ENCODE measurements at regions not wholly inside any gene's neighbourhood (a gene's known extent, or its start where the extent isn't known, plus 50 kb on each side); places are given as distances from the start of the nearest gene placed in this dataset.
"Not testable (repeated sequence)": the region's sequence is repeated elsewhere in the genome, so short reads cannot be mapped to it uniquely, and the experiment has no call there.

- H3K36me3 Mint-ChIP-seq (ENCODE audit: low read depth) = no peaks in the 10 kb centered on the region
- H3K4me3 Mint-ChIP-seq = no peak overlapping the region
- no peaks in the 10 kb centered on the region for H3K4me1 Mint-ChIP-seq (ENCODE audit: low read depth)
- no peak overlapping the region for H3K27ac Mint-ChIP-seq
- no peak for DNase-seq
- no peaks in the 10 kb centered on the region for H3K9me3 Mint-ChIP-seq
- H3K27me3 Mint-ChIP-seq = no peaks in the 10 kb centered on the region
Observed at GRCh38 chr12:38160318-38161122, 156.1 kb upstream of the ALG10B start.

DNA sequence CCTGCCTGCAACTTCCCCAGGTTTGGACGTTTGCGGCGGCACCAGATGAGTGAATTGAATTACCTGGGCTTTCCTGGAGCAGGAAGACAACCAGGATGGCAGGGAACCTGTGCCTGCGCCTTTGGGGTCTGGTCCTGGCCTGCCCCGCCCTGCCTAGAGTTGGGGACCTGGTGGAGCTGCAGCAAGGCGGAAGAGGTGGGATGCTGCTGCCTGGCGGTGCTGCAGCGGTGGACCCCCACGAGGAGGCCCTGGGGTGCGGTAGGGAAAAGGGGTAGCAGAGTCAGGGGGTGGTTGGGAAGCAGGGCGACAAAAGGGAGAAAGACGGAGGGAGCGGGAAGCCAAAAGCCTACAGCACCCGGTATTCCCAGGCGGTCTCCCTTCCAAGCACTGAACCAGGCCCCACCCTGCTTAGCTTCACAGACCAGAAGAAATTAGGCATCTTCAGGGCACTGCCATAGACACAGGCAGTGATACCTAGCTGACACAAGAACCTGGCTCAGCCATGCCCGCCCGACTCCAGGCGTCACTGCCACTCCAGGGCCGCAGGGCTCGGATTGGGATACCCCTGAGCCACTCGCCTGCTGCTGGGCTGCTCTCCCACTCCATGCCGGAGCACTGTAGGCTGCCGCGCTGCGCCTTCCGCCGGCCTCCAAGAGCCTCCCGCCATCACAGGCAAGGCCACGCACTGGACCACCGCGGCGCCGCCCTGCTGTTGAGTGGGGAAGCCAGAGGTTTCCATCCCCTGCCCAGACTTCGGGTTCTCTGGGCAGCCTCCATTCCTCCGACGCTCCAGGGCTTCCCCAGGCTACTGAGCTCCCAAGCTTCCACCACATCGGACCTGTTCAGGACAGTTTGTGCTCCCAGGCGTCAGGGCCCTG, 155.2 kb upstream of the ALG10B start:
- H3K9me3 Mint-ChIP-seq = no peaks in the 10 kb centered on the region
- H3K4me1 Mint-ChIP-seq (ENCODE audit: low read depth) = no peaks in the 10 kb centered on the region
- no peak for DNase-seq
- no peaks in the 10 kb centered on the region for H3K27me3 Mint-ChIP-seq
- no peak overlapping the region for H3K4me3 Mint-ChIP-seq
- no peaks in the 10 kb centered on the region for H3K36me3 Mint-ChIP-seq (ENCODE audit: low read depth)
- no peak overlapping the region for H3K27ac Mint-ChIP-seq

DNA sequence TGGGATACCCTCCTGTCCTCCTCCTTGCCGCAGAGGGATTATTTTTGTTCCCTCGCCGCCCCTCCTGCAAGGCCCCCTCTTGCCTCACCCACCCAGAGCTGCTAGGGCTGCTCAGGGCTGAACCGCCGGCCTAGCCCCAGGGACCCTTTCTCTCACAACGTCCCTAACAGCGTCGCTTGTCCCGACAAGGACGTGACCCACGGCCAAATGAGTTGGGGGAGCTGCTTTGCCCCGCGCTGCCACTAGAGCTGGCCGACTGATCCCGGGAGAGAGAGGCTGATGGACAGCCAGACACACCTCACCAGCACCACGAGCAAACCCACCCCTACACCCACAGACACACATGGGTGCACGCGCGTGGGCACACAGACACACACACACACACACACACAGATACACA, 154.6 kb upstream of the ALG10B start:
- H3K36me3 Mint-ChIP-seq (ENCODE audit: low read depth) = no peaks in the 10 kb centered on the region
- no peak overlapping the region for H3K4me3 Mint-ChIP-seq
- H3K4me1 Mint-ChIP-seq (ENCODE audit: low read depth) = no peaks in the 10 kb centered on the region
- no peak overlapping the region for H3K27ac Mint-ChIP-seq
- no peak for DNase-seq
- no peaks in the 10 kb centered on the region for H3K27me3 Mint-ChIP-seq
- no peaks in the 10 kb centered on the region for H3K9me3 Mint-ChIP-seq

DNA sequence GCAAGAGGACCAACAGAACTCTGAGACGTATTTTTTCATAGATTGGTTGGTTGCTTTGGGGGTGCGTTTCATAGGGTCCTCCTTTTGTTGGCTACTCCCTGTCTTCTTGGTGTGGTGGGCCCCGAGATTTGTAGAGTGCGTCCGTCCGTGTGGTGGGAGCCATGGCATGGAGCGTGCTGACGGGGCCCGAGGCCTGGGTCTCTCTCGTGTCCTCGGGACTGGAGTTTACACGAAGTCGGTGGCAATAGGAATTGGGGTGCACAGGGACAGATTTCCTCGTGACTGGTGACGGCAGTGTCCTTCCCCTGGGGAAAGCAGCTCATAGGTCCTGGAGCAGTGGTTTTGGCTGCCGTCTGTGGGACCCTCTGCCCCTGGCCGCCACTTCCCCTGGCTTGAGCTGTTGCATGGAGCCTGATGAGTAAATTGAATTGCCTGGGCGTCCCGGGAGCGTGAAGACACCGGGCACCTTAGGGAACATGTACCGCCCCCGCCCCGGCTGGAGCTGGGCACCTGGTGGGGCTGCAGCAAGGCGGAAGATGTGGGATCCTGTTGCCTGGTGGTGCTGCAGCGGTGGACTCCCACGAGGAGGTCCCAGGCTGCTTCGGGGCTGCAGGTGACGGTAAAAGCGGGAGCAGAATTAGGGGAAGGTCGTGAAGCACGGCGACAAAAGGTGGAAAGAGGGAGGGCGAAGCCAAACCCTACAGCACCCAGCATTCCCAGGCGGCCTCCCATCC, 153.7 kb upstream of the ALG10B start:
- no peaks in the 10 kb centered on the region for H3K27me3 Mint-ChIP-seq
- H3K27ac Mint-ChIP-seq = no peak overlapping the region
- H3K36me3 Mint-ChIP-seq (ENCODE audit: low read depth) = no peaks in the 10 kb centered on the region
- no peaks in the 10 kb centered on the region for H3K9me3 Mint-ChIP-seq
- no peaks in the 10 kb centered on the region for H3K4me1 Mint-ChIP-seq (ENCODE audit: low read depth)
- no peak for DNase-seq
- H3K4me3 Mint-ChIP-seq = no peak overlapping the region

- no peaks in the 10 kb centered on the region for H3K9me3 Mint-ChIP-seq
- no peaks in the 10 kb centered on the region for H3K36me3 Mint-ChIP-seq (ENCODE audit: low read depth)
- no peak overlapping the region for H3K27ac Mint-ChIP-seq
- H3K4me1 Mint-ChIP-seq (ENCODE audit: low read depth) = no peaks in the 10 kb centered on the region
- H3K4me3 Mint-ChIP-seq = no peak overlapping the region
- no peak for DNase-seq
- no peaks in the 10 kb centered on the region for H3K27me3 Mint-ChIP-seq
Observed at GRCh38 chr12:38163442-38163801, 153.2 kb upstream of the ALG10B start.

DNA sequence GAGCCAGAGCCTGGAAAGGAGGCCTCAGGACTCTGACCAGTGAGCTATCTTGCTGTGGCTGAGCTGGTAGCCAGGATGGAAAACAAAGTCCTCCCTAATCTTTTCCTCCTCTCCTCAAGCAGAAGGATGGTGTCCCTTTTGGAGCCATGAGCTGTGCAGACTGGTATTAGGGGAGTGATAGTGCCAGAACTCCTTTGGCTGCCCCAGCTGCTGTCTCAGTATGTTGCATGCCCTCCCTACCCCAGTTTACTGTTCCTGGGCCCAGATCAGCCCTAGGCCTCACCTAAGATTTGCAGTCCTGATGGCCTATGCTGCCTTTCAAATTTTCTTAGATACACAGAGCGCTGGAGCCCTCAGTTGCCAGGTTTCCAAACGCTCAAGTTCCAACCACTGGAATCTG, 150.3 kb upstream of the ALG10B start:
- Mint-ChIP-seq H3K27me3 (peaks cover 3% of the 10 kb centered on the region), H3K9me3 (no peaks in the 10 kb centered on the region), H3K27ac (no peak overlapping the region), H3K4me3 (no peak overlapping the region), H3K4me1 (ENCODE audit: low read depth) (no peaks in the 10 kb centered on the region), H3K36me3 (ENCODE audit: low read depth) (no peaks in the 10 kb centered on the region)
- no peak for DNase-seq

DNA sequence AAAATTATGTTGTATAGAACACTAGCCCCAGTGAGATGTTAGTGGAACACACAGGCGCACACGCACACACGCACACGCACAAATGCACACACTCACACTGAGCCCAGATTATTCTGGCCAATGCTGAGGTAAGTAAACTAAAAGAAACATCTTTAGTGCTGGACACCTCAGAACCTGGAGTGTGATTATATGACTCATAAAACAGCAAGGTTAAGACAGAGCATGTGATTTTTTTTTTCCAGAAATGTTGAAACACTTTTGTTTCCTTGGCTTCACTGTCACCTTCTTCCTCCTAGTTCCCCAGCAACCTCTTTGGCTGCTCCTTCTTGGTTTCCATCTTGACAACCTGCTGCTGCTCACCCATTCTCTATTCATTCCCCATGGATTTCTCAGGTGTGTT, 141.0 kb upstream of the ALG10B start:
- peaks cover under 1% of the 10 kb centered on the region for H3K27me3 Mint-ChIP-seq
- H3K4me1 Mint-ChIP-seq (ENCODE audit: low read depth) = no peaks in the 10 kb centered on the region
- no peaks in the 10 kb centered on the region for H3K36me3 Mint-ChIP-seq (ENCODE audit: low read depth)
- no peak overlapping the region for H3K27ac Mint-ChIP-seq
- no peak overlapping the region for H3K4me3 Mint-ChIP-seq
- no peaks in the 10 kb centered on the region for H3K9me3 Mint-ChIP-seq
- DNase-seq = no peak

- peaks cover 11% of the 10 kb centered on the region for H3K9me3 Mint-ChIP-seq
- H3K36me3 Mint-ChIP-seq (ENCODE audit: low read depth); DNase-seq; H3K27ac Mint-ChIP-seq; H3K4me3 Mint-ChIP-seq; H3K27me3 Mint-ChIP-seq; H3K4me1 Mint-ChIP-seq (ENCODE audit: low read depth): not testable (repeated sequence)
Observed at GRCh38 chr12:38183617-38184016, 133.0 kb upstream of the ALG10B start.

DNA sequence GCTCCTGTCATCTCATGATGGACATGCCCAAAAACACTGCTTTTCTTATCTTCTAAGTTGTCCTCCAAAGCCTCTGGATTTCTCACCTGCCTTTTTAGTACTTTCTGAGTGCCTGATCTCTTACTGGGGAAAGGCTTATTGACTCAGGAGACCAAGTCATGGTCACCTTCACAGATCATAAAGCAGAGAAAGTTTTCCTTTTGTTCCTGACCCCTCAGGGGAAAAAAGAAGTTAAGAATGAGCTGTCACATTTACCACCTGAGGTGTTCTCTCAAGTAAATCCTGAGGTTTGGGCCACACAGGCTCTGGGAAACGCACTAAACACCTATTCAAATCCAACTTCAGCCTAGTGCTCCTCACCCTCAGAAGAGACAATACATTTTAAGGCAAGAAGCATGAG, 119.3 kb upstream of the ALG10B start:
- H3K27ac Mint-ChIP-seq; H3K4me1 Mint-ChIP-seq (ENCODE audit: low read depth); H3K9me3 Mint-ChIP-seq; H3K36me3 Mint-ChIP-seq (ENCODE audit: low read depth); H3K4me3 Mint-ChIP-seq; H3K27me3 Mint-ChIP-seq; DNase-seq: not testable (repeated sequence)

GRCh38 chr12:38201461-38202276, 114.9 kb upstream of the ALG10B start:
- DNase-seq = no peak
- no peaks in the 10 kb centered on the region for H3K27me3 Mint-ChIP-seq
- H3K4me1 Mint-ChIP-seq (ENCODE audit: low read depth) = no peaks in the 10 kb centered on the region
- no peaks in the 10 kb centered on the region for H3K36me3 Mint-ChIP-seq (ENCODE audit: low read depth)
- H3K27ac Mint-ChIP-seq = no peak overlapping the region
- peaks cover 2% of the 10 kb centered on the region for H3K9me3 Mint-ChIP-seq
- H3K4me3 Mint-ChIP-seq = no peak overlapping the region

DNA sequence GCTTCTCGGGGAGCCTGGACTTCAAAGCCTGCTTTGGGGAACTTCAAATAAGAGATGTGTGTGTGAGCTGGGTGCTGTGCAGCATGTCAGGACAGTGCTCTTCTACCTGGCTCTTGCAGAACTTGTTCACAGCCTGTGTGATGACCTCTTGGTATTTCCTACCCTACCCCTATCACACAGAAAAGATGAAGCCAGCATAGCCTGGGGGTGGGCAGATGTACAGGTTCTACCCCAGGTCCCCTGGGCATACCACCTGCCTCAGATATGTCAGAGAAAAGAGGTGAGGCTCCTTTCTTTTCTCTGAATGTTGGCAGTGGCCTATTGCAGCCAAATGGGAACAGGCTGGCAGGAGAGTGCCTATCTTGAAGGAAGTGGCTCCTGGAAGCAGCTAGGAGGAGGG, 111.7 kb upstream of the ALG10B start:
- Mint-ChIP-seq H3K4me1 (ENCODE audit: low read depth) (no peaks in the 10 kb centered on the region), H3K27me3 (no peaks in the 10 kb centered on the region), H3K4me3 (no peak overlapping the region), H3K36me3 (ENCODE audit: low read depth) (no peaks in the 10 kb centered on the region), H3K9me3 (peaks cover 2% of the 10 kb centered on the region), H3K27ac (no peak overlapping the region)
- DNase-seq = no peak

- H3K4me3 Mint-ChIP-seq = no peak overlapping the region
- no peaks in the 10 kb centered on the region for H3K36me3 Mint-ChIP-seq (ENCODE audit: low read depth)
- no peak overlapping the region for H3K27ac Mint-ChIP-seq
- no peak for DNase-seq
- H3K27me3 Mint-ChIP-seq = no peaks in the 10 kb centered on the region
- H3K9me3 Mint-ChIP-seq = peaks cover 3% of the 10 kb centered on the region
- no peaks in the 10 kb centered on the region for H3K4me1 Mint-ChIP-seq (ENCODE audit: low read depth)
Observed at GRCh38 chr12:38222011-38222410, 94.6 kb upstream of the ALG10B start.

GRCh38 chr12:38238328-38238727, 78.2 kb upstream of the ALG10B start:
- DNase-seq; H3K4me3 Mint-ChIP-seq; H3K36me3 Mint-ChIP-seq (ENCODE audit: low read depth); H3K27ac Mint-ChIP-seq; H3K9me3 Mint-ChIP-seq; H3K27me3 Mint-ChIP-seq; H3K4me1 Mint-ChIP-seq (ENCODE audit: low read depth): not testable (repeated sequence)

GRCh38 chr12:38253778-38254177, 62.8 kb upstream of the ALG10B start:
- peaks cover under 1% of the 10 kb centered on the region for H3K27me3 Mint-ChIP-seq
- no peak overlapping the region for H3K27ac Mint-ChIP-seq
- no peaks in the 10 kb centered on the region for H3K4me1 Mint-ChIP-seq (ENCODE audit: low read depth)
- no peak overlapping the region for H3K4me3 Mint-ChIP-seq
- no peak for DNase-seq
- no peaks in the 10 kb centered on the region for H3K36me3 Mint-ChIP-seq (ENCODE audit: low read depth)
- H3K9me3 Mint-ChIP-seq = peaks cover 12% of the 10 kb centered on the region
